GM23248 (cell line): ENCODE measurements at regions not wholly inside any gene's neighbourhood (a gene's known extent, or its start where the extent isn't known, plus 50 kb on each side); places are given as distances from the start of the nearest gene placed in this dataset.

Source experiments
- DNase-seq: peaks from one replicate; pipeline ENCODE4 v3.0.0-alpha.2; 2015
- H2AFZ ChIP-seq: fragments of 200-600 bp; sonication (generic); 2 replicates; pipeline ENCODE4 v1.6.1; 2016; ENCODE audit warnings: antibody characterized with exemption
- H3F3A ChIP-seq: fragments of 200-600 bp; sonication (generic); 2 replicates; pipeline ENCODE4 v1.6.1; 2016; ENCODE audit warnings: mild to moderate bottlenecking, antibody characterized with exemption, mixed run types; ENCODE audit not compliant: insufficient read depth
- H3K27ac ChIP-seq: fragments of 200-600 bp; sonication (generic); 2 replicates; pipeline ENCODE4 v1.5.1; 2016; ENCODE audit warnings: mild to moderate bottlenecking
- H3K27me3 ChIP-seq: fragments of 200-600 bp; sonication (generic); replicated peaks from 2 replicates; pipeline ENCODE4 v1.6.1; 2016; ENCODE audit warnings: mild to moderate bottlenecking; ENCODE audit not compliant: insufficient read depth
- H3K36me3 ChIP-seq: fragments of 200-600 bp; sonication (generic); 2 replicates; pipeline ENCODE4 v1.6.1; 2016; ENCODE audit warnings: low read depth, mild to moderate bottlenecking
- H3K4me1 ChIP-seq: fragments of 200-600 bp; sonication (generic); 2 replicates; pipeline ENCODE4 v1.6.1; 2016; ENCODE audit warnings: mild to moderate bottlenecking; ENCODE audit not compliant: insufficient read depth
- H3K4me2 ChIP-seq: fragments of 200-600 bp; sonication (generic); one replicate; pipeline ENCODE4 v1.6.1; 2016; ENCODE audit warnings: mild to moderate bottlenecking; ENCODE audit not compliant: unreplicated experiment
- H3K4me3 ChIP-seq: fragments of 200-600 bp; sonication (generic); 2 replicates; pipeline ENCODE4 v1.5.1; 2016; ENCODE audit warnings: mild to moderate bottlenecking
- H3K79me2 ChIP-seq: fragments of 200-600 bp; sonication (generic); 2 replicates; pipeline ENCODE4 v1.6.1; 2016; ENCODE audit warnings: mild to moderate bottlenecking; ENCODE audit not compliant: insufficient read depth
- H3K9ac ChIP-seq: fragments of 200-600 bp; sonication (generic); 2 replicates; pipeline ENCODE4 v1.6.1; 2016; ENCODE audit warnings: mild to moderate bottlenecking
- H3K9me2 ChIP-seq: fragments of 200-600 bp; sonication (generic); 2 replicates; pipeline ENCODE4 v1.6.1; 2016; ENCODE audit warnings: mixed run types, mild to moderate bottlenecking, moderate library complexity; ENCODE audit not compliant: insufficient read depth
- H3K9me3 ChIP-seq: fragments of 200-600 bp; sonication (generic); one replicate; pipeline ENCODE4 v1.6.1; 2017; ENCODE audit warnings: low read depth
- H4K20me1 ChIP-seq: fragments of 200-600 bp; sonication (generic); 2 replicates; pipeline ENCODE4 v1.6.0; 2016; ENCODE audit not compliant: insufficient read depth
- EZH2 ChIP-seq: fragments of 200-600 bp; sonication (generic); IDR thresholded peaks from 2 replicates; pipeline ENCODE4 v1.6.1; 2018; ENCODE audit warnings: antibody characterized with exemption, mild to moderate bottlenecking; ENCODE audit not compliant: insufficient read depth, poor library complexity, severe bottlenecking
- EZH2phosphoT487 ChIP-seq: fragments of 200-600 bp; sonication (generic); IDR thresholded peaks from 2 replicates; pipeline ENCODE4 v1.6.1; 2018; ENCODE audit warnings: antibody characterized with exemption, moderate library complexity, mild to moderate bottlenecking, low read depth; ENCODE audit not compliant: insufficient read depth
- WGBS, 2 experiments: methylation state at CpG; one replicate each; pipeline ENCODE4 v1.1.6; 2015 to 2017; ENCODE audit warnings: low lambda C conversion rate in 2 of 2, low coverage in 1 of 2; ENCODE audit errors: missing lambda C conversion rate in 2 of 2; 5-methylcytosine and 5-hydroxymethylcytosine counted together
- in situ Hi-C: fragments of 300-500 bp; cut with MboI; formaldehyde crosslinking; loops from 2 replicates; pipeline ENCODE4 v1.15.0; 2020

DNA sequence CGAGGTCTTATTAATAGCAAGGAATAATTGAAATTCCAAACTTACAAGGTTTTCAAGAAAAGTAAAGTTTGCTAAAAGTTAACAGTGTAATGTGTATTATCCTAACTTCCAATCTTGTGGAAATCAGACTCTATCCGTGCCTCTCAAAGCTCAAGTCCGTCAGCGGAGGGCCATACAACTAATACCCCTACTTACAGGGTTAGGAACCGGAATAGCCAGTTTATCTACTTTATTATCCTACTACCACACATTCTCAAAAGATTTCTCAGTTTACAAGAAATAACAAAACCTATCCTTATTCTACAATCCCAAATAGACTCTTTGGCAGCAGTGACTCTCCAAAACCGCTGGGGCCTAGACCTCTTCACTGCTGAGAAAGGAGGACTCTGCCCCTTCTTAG, 457.8 kb downstream of the PTPRC start:
- Histone ChIP-seq H3K79me2 (no peaks in the 10 kb centered on the region), H4K20me1 (no peaks in the 10 kb centered on the region), H3K27ac (no peak overlapping the region), H3K36me3 (no peaks in the 10 kb centered on the region), H2AFZ (no peak overlapping the region), H3K9ac (no peak overlapping the region), H3K4me2 (no peak overlapping the region), H3K27me3 (peaks cover 10% of the 10 kb centered on the region), H3K9me2 (no peaks in the 10 kb centered on the region), H3K4me3 (no peak overlapping the region), H3K4me1 (no peaks in the 10 kb centered on the region), H3F3A (no peaks in the 10 kb centered on the region), H3K9me3 (no peaks in the 10 kb centered on the region)
- no peak for DNase-seq
- 51 to 56% methylated on average over 6 of the region's 6 CpGs for WGBS, 2 experiments
- in situ Hi-C loops, result no loop called here
- TF ChIP-seq EZH2, result no peak
- TF ChIP-seq EZH2phosphoT487, result no peak

DNA sequence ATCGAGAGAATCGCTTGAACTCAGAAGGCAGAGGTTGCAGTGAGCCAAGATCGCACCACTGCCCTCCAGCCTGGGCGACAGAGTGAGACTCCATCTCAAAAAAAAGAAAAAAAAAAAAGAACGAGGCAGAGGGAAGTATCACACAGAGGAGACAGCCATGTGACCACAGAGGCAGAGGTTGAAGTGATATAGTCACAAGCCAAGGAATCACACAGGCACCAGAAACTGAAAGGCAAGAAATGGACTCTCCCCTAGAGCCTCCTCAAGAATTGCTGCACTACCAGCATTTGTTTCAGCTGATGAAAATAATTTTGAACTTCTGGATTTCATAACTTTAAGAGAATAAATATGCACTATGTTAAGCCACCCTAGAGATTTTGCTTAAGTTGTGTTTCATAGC, 459.6 kb downstream of the PTPRC start:
- H3K36me3 ChIP-seq, result no peaks in the 10 kb centered on the region
- no peak for DNase-seq
- no peaks in the 10 kb centered on the region for H3K4me1 ChIP-seq
- no peaks in the 10 kb centered on the region for H3K79me2 ChIP-seq
- in situ Hi-C loops, result no loop called here
- no peaks in the 10 kb centered on the region for H3K9me3 ChIP-seq
- 51 to 55% methylated on average over 3 to 5 of the region's 5 CpGs for WGBS, 2 experiments
- H3K27ac ChIP-seq, result no peak overlapping the region
- no peaks in the 10 kb centered on the region for H4K20me1 ChIP-seq
- H3F3A ChIP-seq, result no peaks in the 10 kb centered on the region
- H3K9me2 ChIP-seq, result no peaks in the 10 kb centered on the region
- H3K4me3 ChIP-seq, result no peak overlapping the region
- no peak overlapping the region for H3K4me2 ChIP-seq
- peaks cover 10% of the 10 kb centered on the region for H3K27me3 ChIP-seq
- no peak for TF ChIP-seq EZH2
- no peak for TF ChIP-seq EZH2phosphoT487
- H2AFZ ChIP-seq, result no peak overlapping the region
- no peak overlapping the region for H3K9ac ChIP-seq

- Histone ChIP-seq H3K79me2 (no peaks in the 10 kb centered on the region), H3K27me3 (peaks cover 16% of the 10 kb centered on the region), H3K36me3 (no peaks in the 10 kb centered on the region), H3K4me3 (no peak overlapping the region), H3K9ac (no peak overlapping the region), H4K20me1 (no peaks in the 10 kb centered on the region), H3K27ac (no peak overlapping the region), H3K4me2 (no peak overlapping the region), H3K9me3 (no peaks in the 10 kb centered on the region), H3K9me2 (no peaks in the 10 kb centered on the region), H3K4me1 (no peaks in the 10 kb centered on the region), H3F3A (no peaks in the 10 kb centered on the region), H2AFZ (no peak overlapping the region)
- no peak for DNase-seq
- in situ Hi-C loops, result no loop called here
- TF ChIP-seq EZH2, result no peak
- no peak for TF ChIP-seq EZH2phosphoT487
- 45 to 47% methylated on average over 5 of the region's 5 CpGs for WGBS, 2 experiments
Observed at GRCh38 chr1:199101139-199101538, 462.3 kb downstream of the PTPRC start.

DNA sequence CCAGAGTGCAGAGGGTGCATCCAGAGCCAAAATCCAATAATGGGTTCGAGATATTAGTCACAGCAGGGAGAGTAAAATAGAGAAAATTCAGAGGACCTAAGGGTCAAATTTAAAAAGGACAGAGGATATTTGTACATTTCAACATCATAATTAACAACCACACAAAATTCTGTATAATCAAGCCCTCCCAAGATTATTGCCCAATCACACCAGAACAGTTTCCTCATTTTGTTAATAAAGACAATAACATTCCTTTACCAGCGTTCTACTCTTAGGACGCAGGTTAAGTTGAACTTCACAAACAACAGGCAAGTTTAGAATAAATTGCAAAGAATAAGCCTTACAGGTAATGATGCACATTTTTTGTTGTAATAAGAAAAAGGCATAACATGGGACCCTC, 462.8 kb downstream of the PTPRC start:
- Histone ChIP-seq H3K79me2 (no peaks in the 10 kb centered on the region), H3K4me3 (no peak overlapping the region), H3K36me3 (no peaks in the 10 kb centered on the region), H3K4me1 (no peaks in the 10 kb centered on the region), H3K9me3 (no peaks in the 10 kb centered on the region), H2AFZ (no peak overlapping the region), H3K27me3 (peaks cover 16% of the 10 kb centered on the region), H3K9me2 (no peaks in the 10 kb centered on the region), H3K4me2 (no peak overlapping the region), H3K27ac (no peak overlapping the region), H3F3A (no peaks in the 10 kb centered on the region), H4K20me1 (no peaks in the 10 kb centered on the region), H3K9ac (no peak overlapping the region)
- in situ Hi-C loops, result no loop called here
- no peak for DNase-seq
- no peak for TF ChIP-seq EZH2
- no peak for TF ChIP-seq EZH2phosphoT487
- WGBS, 2 experiments, result 52 to 55% methylated on average over 3 of the region's 3 CpGs

DNA sequence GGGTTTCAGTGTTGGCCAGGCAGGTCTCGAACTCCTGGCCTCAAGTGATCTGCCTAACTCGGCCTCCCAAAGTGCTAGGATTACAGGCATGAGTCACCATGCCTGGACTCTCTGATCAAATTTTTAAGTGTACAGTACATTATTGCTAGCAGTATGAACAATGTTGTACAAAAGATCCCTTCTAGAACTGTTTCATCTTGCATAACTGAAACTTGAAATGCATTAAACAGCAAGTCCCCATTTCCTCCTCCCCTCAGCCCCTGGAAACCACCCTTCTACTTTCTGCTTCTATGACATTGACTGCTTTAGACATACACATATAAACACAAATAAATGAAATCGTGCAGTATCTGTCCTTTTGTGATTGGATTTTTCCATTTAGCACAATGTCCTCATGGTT, 463.4 kb downstream of the PTPRC start:
- Histone ChIP-seq H3K27me3 (peaks cover 16% of the 10 kb centered on the region), H4K20me1 (no peaks in the 10 kb centered on the region), H3K4me3 (no peak overlapping the region), H3K4me2 (no peak overlapping the region), H3F3A (no peaks in the 10 kb centered on the region), H3K9me2 (no peaks in the 10 kb centered on the region), H2AFZ (no peak overlapping the region), H3K36me3 (no peaks in the 10 kb centered on the region), H3K79me2 (no peaks in the 10 kb centered on the region), H3K9ac (no peak overlapping the region), H3K27ac (no peak overlapping the region), H3K4me1 (no peaks in the 10 kb centered on the region), H3K9me3 (no peaks in the 10 kb centered on the region)
- in situ Hi-C loops, result no loop called here
- WGBS, 2 experiments, result 33 to 37% methylated on average over 3 of the region's 3 CpGs
- no peak for DNase-seq
- TF ChIP-seq EZH2phosphoT487, result no peak
- TF ChIP-seq EZH2, result no peak
